ENCODE measurements at regions not wholly inside any gene's neighbourhood (a gene's known extent, or its start where the extent isn't known, plus 50 kb on each side); places are given as distances from the start of the nearest gene placed in this dataset.

GRCh38 chr2:120410487-120410886, 64.6 kb downstream of the INHBB start:
- no peak for DNase-seq (ENCODE audit: insufficient read length, low spot score)
- no peak for FAIRE-seq
- TF ChIP-seq SPI1 (IDR thresholded peaks at IDR 0.05; ENCODE audit: low read depth, low read length) (no peak), POU2F2 (IDR thresholded peaks at IDR 0.05; ENCODE audit: low read depth, low read length) (no peak), POLR2AphosphoS5 (IDR thresholded peaks at IDR 0.05; ENCODE audit: low read depth, low read length) (no peak), PAX5 (IDR thresholded peaks at IDR 0.05; ENCODE audit: insufficient read depth, low read length, severe bottlenecking) (no peak), POLR2A (IDR thresholded peaks at IDR 0.05; ENCODE audit: low read depth, low read length) (no peak), TAF1 (IDR thresholded peaks at IDR 0.05; ENCODE audit: low read depth, low read length) (no peak)

GRCh38 chr2:120415060-120415459, 69.1 kb downstream of the INHBB start:
- TF ChIP-seq PAX5 (IDR thresholded peaks at IDR 0.05; ENCODE audit: insufficient read depth, low read length, severe bottlenecking) (no peak), SPI1 (IDR thresholded peaks at IDR 0.05; ENCODE audit: low read depth, low read length) (no peak), TAF1 (IDR thresholded peaks at IDR 0.05; ENCODE audit: low read depth, low read length) (no peak), POU2F2 (IDR thresholded peaks at IDR 0.05; ENCODE audit: low read depth, low read length) (no peak), POLR2A (IDR thresholded peaks at IDR 0.05; ENCODE audit: low read depth, low read length) (no peak), POLR2AphosphoS5 (IDR thresholded peaks at IDR 0.05; ENCODE audit: low read depth, low read length) (no peak)
- FAIRE-seq = no peak
- no peak for DNase-seq (ENCODE audit: insufficient read length, low spot score)

GRCh38 chr2:120415728-120416509, 70.0 kb downstream of the INHBB start:
- no peak for FAIRE-seq
- DNase-seq (ENCODE audit: insufficient read length, low spot score) = no peak
- TF ChIP-seq POLR2A (IDR thresholded peaks at IDR 0.05; ENCODE audit: low read depth, low read length) = no peak

GRCh38 chr2:120418174-120418787, 72.3 kb downstream of the INHBB start:
- FAIRE-seq = no peak
- DNase-seq (ENCODE audit: insufficient read length, low spot score) = no peak
- no peak for TF ChIP-seq POLR2AphosphoS5 (IDR thresholded peaks at IDR 0.05; ENCODE audit: low read depth, low read length)
- TF ChIP-seq SPI1 (IDR thresholded peaks at IDR 0.05; ENCODE audit: low read depth, low read length) = no peak
- no peak for TF ChIP-seq POLR2A (IDR thresholded peaks at IDR 0.05; ENCODE audit: low read depth, low read length)
- TF ChIP-seq POU2F2 (IDR thresholded peaks at IDR 0.05; ENCODE audit: low read depth, low read length) = no peak
- no peak for TF ChIP-seq TAF1 (IDR thresholded peaks at IDR 0.05; ENCODE audit: low read depth, low read length)
- no peak for TF ChIP-seq PAX5 (IDR thresholded peaks at IDR 0.05; ENCODE audit: insufficient read depth, low read length, severe bottlenecking)

- no peak for DNase-seq (ENCODE audit: insufficient read length, low spot score)
- no peak for FAIRE-seq
- no peak for TF ChIP-seq POU2F2 (IDR thresholded peaks at IDR 0.05; ENCODE audit: low read depth, low read length)
- no peak for TF ChIP-seq POLR2AphosphoS5 (IDR thresholded peaks at IDR 0.05; ENCODE audit: low read depth, low read length)
Measured at GRCh38 chr2:120419073-120419472, 73.1 kb downstream of the INHBB start.

GRCh38 chr2:120419955-120420354, 74.0 kb downstream of the INHBB start:
- TF ChIP-seq SPI1 (IDR thresholded peaks at IDR 0.05; ENCODE audit: low read depth, low read length) (no peak), TAF1 (IDR thresholded peaks at IDR 0.05; ENCODE audit: low read depth, low read length) (no peak), POLR2AphosphoS5 (IDR thresholded peaks at IDR 0.05; ENCODE audit: low read depth, low read length) (no peak), POU2F2 (IDR thresholded peaks at IDR 0.05; ENCODE audit: low read depth, low read length) (no peak)
- FAIRE-seq = no peak
- no peak for DNase-seq (ENCODE audit: insufficient read length, low spot score)

GRCh38 chr2:120421126-120421829, 75.3 kb downstream of the INHBB start:
- TF ChIP-seq TAF1 (IDR thresholded peaks at IDR 0.05; ENCODE audit: low read depth, low read length) (no peak), POLR2A (IDR thresholded peaks at IDR 0.05; ENCODE audit: low read depth, low read length) (no peak), POU2F2 (IDR thresholded peaks at IDR 0.05; ENCODE audit: low read depth, low read length) (no peak), PAX5 (IDR thresholded peaks at IDR 0.05; ENCODE audit: insufficient read depth, low read length, severe bottlenecking) (no peak), POLR2AphosphoS5 (IDR thresholded peaks at IDR 0.05; ENCODE audit: low read depth, low read length) (no peak), SPI1 (IDR thresholded peaks at IDR 0.05; ENCODE audit: low read depth, low read length) (no peak)
- FAIRE-seq = no peak

GRCh38 chr2:120421830-120422175, 75.9 kb downstream of the INHBB start:
- DNase-seq (ENCODE audit: insufficient read length, low spot score) (no peak), FAIRE-seq (no peak)
- TF ChIP-seq PAX5 (IDR thresholded peaks at IDR 0.05; ENCODE audit: insufficient read depth, low read length, severe bottlenecking) = no peak
- TF ChIP-seq TAF1 (IDR thresholded peaks at IDR 0.05; ENCODE audit: low read depth, low read length) = no peak
- TF ChIP-seq SPI1 (IDR thresholded peaks at IDR 0.05; ENCODE audit: low read depth, low read length) = no peak
- no peak for TF ChIP-seq POLR2A (IDR thresholded peaks at IDR 0.05; ENCODE audit: low read depth, low read length)
- TF ChIP-seq POU2F2 (IDR thresholded peaks at IDR 0.05; ENCODE audit: low read depth, low read length) = no peak
- no peak for TF ChIP-seq POLR2AphosphoS5 (IDR thresholded peaks at IDR 0.05; ENCODE audit: low read depth, low read length)

More at GRCh38 chr2:120421126-120421829, 75.3 kb downstream of the INHBB start:
- DNase-seq (ENCODE audit: insufficient read length, low spot score) = no peak

GRCh38 chr2:120422465-120423160, 76.7 kb downstream of the INHBB start:
- no peak for DNase-seq (ENCODE audit: insufficient read length, low spot score)
- no peak for TF ChIP-seq POLR2A (IDR thresholded peaks at IDR 0.05; ENCODE audit: low read depth, low read length)
- no peak for TF ChIP-seq POLR2AphosphoS5 (IDR thresholded peaks at IDR 0.05; ENCODE audit: low read depth, low read length)
- no peak for TF ChIP-seq POU2F2 (IDR thresholded peaks at IDR 0.05; ENCODE audit: low read depth, low read length)
- TF ChIP-seq TAF1 (IDR thresholded peaks at IDR 0.05; ENCODE audit: low read depth, low read length) = no peak
- no peak for TF ChIP-seq PAX5 (IDR thresholded peaks at IDR 0.05; ENCODE audit: insufficient read depth, low read length, severe bottlenecking)
- no peak for TF ChIP-seq SPI1 (IDR thresholded peaks at IDR 0.05; ENCODE audit: low read depth, low read length)
- no peak for FAIRE-seq

Measured in GM12891 (cell line).